NCI-H1048 (cell line): ENCODE measurements at regions not wholly inside any gene's neighbourhood (a gene's known extent, or its start where the extent isn't known, plus 50 kb on each side); places are given as distances from the start of the nearest gene placed in this dataset.
"Not testable (repeated sequence)": the region's sequence is repeated elsewhere in the genome, so short reads cannot be mapped to it uniquely, and the experiment has no call there.

ENCODE experiments used
- DNase-seq: peaks from one replicate; lab custom pipeline; 2025; lab: John Stamatoyannopoulos, UW

DNA sequence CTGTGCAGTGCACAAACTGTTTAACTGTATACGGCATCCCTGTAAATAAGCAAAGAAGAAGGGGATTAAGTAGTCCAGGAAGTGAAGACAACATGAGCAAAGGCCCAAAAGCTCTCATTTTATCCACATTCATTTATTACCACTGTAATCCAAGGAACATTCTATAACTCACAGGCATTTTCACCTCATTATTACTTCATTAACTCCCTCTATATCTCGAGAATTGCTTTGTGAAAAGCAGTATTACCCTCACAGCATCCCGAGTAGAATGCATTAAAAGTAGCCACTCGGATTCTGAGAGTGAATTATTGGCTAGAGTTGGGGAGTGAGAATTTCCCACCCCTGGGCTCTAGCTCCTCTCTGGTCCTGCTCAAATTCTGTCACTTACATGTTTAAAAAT, 51.0 kb upstream of the CHCHD3 start:
- DNase-seq, result no peak

DNA sequence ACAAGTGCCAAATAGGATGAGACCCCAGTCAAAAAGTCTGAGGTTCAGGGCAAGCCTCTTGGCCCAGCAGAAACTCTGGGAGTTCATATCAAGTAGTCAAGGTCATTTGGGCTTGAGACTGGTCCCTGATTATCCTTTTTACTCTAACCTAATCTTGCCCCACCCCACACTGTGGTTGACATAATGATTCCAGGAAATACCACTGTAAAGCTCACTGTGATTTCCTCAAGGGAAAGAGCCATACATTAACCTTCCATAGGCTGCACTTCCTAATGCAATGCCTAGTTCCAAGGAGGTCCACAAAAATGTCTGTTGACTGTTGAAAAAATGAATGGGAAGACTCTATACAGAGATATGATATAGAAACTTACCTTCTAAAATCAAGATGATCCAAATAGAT, 52.9 kb upstream of the CHCHD3 start:
- no peak for DNase-seq

DNA sequence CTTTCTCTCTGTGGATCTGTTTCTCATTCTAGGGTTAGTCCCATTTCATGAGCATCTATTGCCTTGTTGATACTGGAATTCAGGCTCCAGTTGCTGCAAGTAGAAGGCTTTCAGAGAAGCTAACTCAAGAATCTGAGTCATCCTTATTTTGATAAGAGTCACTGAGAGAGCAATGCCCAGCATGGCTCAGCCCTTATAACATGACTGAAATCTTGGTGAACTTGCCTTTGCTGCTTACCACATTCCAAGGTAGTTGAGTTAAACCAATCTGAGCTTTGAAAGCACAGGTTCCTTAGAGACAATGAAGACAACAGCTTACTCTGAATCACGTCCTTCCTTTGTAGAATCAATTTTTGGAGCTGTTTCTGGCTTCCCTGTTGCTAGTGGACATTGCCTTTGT, 53.6 kb upstream of the CHCHD3 start:
- no peak for DNase-seq

DNA sequence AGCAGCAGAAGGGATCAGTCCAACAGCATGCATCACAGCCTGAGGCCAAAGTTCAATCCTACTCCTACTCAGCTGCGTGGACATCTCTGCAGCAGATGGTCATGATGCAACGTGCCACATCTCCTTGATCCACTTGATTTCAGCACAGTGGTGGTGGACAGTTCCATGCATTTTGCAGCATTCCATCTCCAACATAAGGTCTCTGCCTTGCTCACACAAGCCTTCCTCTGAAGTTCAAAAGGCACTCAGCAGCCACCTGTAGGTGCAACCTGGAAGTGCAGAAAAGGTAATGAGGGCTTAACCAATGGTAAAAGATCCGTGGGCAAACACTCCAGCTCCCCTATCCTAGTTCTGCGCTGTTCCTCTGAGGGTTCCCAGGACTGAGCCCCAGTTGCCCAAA, 57.5 kb upstream of the CHCHD3 start:
- no peak for DNase-seq

DNA sequence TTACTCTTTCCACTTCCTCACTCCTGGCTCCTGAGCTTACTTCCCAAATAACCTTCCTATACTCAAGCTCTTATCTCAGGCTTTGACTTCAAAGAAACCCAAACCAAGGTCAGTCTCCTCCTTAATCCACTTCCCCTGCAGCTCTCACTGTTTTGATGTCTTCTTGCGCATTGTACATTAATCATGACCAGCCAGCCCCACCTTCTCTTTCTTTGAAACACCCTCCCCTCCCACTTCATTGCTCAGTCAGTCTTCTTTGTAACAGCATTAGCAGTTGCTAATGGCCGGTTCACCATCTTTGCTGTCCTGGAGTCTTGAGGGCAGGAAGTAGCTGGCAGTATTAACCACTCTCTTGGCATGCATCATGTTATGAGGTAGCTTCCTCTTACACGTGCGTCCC, 57.9 kb upstream of the CHCHD3 start:
- DNase-seq, result no peak

DNA sequence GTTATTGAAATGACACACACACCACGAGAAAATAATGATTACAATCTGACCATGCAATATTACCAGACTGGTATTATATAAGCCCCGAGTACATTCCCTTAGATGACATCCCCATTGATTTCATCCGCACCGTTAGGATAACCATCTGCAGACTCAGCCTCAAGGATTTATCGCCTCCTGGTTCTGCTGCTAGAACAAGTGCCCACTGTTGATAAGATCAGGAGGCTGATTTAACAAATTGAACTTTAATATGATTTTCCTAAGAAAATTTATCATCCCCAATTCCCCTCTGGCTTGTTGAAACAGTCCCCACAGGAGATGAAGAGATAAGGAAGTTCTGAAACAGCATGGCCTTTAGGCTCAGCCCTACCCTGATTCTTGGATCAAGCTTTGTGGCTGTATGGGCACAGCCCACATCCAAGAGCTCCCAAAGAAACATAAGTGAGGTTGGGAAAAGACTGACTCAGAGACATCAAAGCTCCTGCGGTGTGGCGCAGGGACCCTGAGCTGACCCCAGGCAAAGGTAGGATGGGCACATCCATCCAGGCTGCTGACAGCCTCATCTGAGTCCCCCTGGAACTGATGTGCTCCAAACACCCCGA, 59.2 kb upstream of the CHCHD3 start:
- DNase-seq, result no peak

DNA sequence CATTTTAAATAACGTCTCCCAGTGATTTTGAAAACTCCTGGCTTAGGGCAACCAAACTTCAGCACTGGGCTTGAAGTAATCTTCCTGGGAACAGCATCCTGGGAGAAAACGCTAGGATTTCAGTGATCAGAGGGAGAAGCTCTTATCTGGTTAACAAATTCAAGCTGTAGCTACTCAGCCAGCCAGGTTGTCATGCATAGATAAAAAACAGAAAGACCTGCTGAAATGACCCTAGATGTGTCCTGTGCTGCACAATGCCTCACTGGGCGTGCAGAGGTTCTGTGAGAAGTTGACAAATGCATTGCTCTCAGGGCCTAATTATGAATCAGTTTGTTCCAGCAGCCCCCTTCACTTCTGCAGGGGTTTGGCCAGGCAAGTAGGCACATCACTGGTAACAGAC, 68.9 kb upstream of the CHCHD3 start:
- DNase-seq, result no peak

DNA sequence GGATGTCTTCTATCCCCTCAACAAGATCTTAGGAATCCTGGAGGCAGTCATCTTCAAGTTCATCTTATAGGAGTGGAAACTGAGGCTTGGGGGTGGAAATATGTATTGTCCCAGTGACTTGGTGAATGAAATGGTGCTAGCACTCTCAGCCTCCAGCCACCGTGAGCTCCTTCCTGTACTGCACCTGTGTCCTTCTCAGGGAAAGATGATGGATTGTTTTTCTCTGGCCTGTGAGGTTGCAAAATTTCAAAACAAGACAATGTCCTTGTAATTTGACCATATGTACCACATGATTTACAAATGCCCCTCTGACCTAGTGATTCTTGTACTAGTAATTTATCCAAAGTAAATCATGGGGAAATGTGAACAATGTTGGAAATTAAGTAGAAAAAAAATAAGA, 71.0 kb upstream of the CHCHD3 start:
- DNase-seq, result no peak

DNA sequence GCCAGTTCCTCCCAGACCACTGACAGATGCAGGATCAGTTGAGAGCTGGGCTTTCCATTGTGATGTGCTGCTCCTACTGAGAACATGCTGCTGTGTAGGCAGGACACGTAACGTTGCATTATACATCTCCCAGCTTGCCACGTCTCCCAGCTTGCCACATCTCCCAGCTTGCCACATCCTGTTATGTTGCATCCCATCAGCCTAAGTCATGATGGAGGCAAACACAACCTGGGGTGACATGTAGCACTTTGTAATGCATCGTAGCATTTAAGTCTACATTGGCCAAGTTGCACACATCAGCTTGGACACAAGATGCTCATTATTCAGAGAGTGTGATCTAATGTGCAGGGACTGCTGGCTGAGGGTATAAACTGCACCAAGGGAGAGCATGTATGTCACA, 73.3 kb upstream of the CHCHD3 start:
- DNase-seq, result no peak

DNA sequence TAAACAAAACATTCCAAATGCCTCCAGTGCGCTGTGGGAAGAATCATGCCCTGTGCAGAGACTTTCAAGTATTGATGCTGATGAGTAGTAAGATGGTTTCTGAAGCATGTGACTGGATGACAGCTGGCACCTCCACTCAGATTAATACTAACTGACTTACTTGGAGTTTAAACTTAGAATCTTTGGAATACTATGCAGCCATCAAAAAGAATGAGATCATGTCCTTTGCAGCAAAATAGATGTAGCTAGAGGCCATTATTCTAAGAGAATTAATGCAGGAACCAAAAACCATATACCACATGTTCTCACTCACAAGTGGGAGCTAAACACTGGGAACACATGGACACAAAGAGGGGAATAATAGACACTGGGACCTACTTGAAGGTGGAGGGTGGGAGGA, 73.8 kb upstream of the CHCHD3 start:
- DNase-seq, result no peak

DNA sequence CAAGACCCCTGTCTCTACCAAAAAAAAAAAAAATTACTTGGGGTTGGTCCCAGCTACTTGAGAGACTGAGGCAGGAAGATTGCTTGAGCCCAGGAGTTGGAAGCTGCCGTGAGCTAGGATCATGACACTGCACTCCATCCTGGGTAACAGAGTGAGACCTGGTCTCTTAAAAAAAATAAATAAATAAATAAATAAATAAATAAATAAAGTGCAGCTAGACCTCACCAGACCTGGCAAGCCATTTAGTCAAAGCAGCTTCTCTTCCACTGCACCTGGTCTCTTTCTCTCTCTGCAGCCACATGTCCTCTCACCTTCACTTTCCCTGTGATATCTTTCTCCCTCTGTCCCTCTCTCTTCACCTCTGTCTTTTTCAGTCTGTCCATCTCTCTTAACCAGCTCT, 75.2 kb upstream of the CHCHD3 start:
- DNase-seq, result no peak

DNA sequence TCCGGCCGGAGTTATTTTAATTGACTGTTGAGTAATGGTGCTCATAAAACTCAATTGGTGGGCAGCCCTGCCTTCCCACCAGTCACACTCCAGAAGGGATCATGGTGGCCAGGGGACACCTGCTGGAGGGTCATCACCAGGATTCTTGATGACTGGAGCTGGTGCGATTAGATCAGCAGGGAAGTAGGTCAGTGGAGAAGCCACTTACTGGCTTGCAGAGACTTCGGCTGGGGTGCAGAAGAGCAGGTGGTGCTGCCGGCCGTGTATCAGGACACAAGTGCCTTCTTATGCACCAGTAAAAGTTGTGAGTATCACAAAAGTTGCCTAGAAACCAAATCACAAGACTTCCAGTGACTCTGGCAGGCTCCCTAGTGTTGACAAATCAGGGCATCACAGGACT, 82.6 kb upstream of the CHCHD3 start:
- no peak for DNase-seq

DNA sequence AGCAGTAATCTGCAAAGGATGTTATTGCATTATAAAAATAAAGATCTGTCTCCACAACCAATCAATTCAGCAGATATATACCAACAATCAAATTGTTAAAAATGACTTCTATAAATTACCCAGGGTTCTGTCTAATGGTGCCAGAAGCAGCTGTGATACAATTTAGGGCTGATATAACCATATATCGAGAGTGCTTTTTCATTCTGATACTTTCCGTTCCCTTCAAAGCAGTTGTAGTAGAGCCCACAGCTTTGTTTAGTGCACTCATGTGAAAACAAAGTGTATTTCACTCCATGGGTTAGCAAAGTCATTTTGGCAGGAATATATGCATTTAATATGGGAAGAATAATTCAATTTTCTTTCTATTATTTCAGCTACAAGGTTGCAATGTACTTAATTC, 83.1 kb upstream of the CHCHD3 start:
- no peak for DNase-seq

DNA sequence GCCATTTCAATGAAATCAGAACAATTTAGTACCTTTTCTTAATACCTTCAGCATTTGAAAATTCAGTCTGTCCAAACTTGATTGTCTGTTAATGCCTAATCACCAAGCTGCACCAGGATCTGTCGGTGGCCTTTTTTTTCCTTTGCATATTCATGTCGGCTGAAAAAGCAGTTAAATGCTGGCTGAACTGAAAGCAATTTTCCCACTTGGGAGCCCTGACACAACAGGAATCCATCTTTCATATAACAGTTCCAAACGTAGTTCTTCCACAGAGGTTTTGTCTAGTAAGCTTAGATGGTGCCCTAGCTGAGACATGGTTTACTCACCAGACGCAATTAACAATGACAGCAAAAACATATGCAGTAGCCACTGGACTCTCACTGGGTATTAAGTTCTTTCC, 83.6 kb upstream of the CHCHD3 start:
- DNase-seq, result no peak

DNA sequence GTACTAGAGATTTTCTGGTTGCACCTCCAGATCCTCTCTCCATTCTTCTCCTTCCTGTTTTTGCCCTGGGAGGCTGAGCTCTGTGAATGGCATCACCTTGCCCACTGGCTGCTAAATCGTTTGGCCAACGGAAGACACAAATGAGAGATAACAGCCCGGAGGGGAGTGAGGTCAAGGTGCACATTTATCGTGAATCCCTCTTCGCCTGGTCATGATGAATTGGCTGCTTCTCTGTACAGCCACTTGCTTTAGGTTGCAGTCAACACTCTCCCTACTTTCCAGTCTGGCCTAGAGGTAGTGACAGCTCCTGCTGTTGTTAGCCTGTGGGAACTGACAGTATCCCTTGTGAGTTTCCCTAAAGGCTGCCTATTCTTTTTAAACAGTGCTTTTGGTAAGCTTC, 85.4 kb upstream of the CHCHD3 start:
- DNase-seq, result no peak

DNA sequence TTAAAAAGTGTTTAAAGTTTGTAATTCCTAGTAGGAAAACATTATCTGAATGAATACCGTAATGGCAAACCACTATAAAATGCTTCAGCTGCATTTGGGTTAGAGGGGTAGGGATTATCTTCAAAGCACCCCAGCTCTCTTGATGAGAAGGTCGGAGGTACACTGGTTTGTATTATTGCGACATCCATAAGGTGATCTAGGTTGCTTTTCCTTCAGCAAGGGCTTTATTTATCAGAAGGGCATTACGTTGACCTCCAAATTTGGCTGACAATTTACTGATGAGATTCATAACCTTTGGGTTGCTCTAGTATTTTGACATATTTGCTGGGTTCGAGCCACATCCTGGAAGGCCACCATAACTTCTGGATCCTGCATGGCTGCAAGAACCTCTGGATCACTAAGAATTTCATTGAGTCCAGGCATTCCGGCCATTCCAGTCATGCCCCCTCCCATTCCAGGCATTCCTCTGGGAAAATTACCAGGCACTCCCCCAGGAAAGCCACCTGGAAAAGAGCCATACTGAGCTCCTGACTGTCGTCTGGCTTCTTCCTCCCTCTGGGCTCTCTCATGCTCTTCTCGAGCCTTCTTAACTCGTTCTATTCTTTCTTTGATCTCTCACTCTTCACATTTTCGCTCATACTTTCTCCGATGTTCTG, 83.6 kb upstream of the EXOC4 start:
- not testable (repeated sequence) for DNase-seq

DNA sequence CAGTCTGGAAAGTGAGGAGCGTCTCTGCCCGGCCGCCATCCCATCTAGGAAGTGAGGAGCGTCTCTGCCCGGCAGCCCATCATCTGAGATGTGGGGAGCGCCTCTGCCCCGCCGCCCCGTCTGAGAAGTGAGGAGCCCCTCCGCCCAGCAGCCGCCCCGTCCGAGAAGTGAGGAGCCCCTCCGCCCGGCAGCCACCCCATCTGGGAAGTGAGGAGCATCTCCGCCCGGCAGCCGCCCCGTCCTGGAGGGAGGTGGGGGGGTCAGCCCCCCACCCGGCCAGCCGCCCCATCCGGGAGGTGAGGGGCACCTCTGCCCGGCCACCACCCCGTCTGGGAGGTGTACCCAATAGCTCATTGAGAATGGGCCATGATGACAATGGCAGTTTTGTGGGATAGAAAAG, 75.4 kb upstream of the EXOC4 start:
- not testable (repeated sequence) for DNase-seq

DNA sequence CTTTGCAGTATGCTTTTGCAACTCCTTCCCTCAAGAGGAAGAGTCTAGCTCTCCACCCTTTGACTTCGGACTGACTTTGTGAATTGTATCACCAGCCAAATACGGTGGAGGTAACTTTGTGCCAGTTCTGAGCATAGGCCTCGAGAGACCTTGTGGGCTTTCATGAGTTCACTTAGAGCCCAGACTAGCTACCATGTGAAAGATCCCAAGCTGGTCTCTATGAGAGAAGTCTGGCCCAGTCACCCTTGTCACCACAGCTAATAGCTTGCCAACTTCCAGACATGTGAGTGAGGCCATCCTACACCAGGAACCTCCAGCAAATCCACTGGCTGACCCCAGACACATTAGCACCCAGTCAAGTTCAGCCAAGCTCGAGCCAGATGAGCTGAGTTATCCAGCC, 72.2 kb upstream of the EXOC4 start:
- no peak for DNase-seq

DNA sequence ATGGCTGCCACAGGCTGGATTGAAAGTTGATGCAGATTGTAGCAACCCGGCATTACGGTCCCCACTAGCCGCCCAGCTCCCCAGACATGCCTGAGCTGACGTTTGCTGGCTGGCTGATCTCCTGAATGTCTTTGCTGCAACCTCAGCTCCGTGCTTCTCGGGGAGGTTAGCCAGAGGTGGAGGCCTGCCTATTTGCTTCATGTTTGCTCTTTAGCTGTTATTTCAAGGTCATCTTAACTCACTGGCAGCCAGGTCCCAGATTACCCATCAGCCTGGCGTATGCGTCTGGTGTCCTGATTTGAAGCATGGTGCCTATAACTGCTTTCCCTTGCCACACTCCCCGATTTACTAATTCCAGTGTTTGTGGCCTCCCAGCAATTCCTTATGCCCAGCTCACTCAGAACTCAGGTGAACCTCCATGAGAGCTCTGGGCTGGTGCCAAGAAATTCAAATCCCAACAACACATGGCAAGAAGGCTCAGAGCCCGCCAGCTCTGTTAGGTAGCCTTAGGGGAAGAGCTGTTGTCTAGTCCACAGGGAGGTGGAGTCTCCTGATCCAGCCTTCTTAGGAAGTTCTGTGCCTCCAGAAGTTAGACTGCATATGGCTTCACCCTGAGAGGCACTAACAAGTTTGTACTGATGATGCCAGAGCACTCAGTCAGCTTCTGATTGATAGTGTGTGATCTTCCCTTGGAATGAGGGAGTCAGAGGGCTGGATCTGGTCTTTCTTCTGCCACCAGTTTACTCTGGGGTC, 69.7 kb upstream of the EXOC4 start:
- peak; percentile 39 for DNase-seq

DNA sequence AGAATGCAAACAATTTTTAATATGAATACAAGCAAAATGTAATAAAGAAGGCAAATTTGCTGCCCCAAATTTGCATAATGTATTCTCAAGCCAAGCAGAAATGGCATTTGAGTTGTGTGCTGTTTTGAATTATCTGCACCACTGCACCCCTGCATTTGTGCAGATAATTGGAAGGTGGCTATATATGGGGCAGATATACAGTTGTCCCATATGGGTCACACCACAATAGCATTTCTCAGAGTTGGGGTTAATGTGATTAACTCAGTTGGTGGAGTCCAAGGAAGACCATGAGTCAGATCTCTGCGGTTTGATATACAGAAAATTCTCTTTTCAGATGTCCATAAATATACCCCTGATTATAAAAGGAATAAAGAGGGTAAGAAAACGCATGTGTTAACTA, 68.9 kb upstream of the EXOC4 start:
- DNase-seq, result peak; percentile 23

DNA sequence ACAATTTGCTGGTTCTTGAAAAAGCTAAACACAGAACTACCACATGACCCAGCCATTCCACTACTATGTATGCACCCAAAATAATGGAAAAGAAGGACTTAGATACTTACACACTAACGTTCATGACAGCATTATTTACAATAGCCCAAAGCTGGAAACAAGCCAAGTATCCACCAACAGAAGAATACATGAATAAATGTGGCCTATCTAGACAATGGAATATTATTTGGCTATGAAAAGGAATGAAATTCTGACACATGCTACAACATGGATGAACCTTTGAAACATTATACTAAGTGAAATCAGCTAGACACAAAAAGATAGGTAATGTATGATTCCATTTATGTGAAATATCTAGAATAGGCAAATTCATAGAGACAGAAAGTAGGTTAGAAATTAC, 67.4 kb upstream of the EXOC4 start:
- DNase-seq, result no peak

DNA sequence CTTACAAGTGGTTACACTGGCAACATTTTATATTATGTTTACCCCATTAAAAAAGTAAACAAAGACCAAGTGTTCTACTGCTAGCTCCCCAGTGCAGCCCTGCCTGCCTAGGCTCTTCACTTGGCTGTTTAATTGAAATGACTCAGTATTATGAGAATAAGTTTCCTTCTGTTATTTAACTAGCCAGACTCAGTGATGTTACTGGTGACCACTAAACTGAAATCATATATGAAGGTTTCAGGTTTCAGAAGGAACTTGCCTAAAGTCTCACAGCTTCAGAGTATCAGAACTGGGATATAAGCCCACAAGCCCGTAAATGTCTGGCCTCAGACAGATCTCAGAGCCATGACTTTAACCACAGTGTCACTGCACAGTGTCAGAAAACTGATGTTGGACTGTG, 66.8 kb upstream of the EXOC4 start:
- no peak for DNase-seq

DNA sequence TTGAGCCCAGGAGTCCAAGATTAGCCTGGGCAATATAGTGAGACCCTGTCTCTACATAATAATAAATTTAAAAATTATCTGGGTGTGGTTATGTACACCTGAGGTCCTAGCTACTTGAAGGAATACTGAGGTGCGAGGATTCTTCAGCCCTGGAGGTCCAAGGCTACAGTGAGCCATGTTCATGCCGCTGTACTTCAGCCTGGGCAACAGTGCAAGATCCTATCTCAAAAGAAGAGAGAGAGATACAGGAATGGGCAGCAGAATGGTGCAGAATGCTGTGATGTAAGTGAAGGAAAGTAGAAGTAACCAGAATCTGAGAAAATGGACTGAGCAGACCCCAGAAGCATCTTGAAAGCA, 62.7 kb upstream of the EXOC4 start:
- DNase-seq, result no peak

DNA sequence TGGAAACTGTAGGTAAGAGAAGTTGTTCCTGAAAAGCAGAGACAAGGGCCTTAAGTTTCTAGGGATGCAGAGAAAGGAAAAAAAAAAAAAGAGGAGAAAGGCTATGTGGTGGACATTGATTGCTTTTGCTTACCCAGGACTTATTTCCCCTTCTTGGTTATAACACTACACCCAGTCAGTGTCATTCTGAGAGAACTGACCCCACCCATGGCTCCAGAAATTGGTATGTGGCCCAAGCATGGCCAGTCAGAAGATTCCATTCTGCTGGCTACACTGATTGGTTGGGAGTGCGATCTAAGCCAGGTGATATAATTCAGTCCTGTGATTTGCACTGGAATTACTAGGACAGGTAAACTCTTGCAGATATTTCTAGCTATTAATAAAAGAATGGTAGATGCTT, 62.2 kb upstream of the EXOC4 start:
- DNase-seq, result no peak
